GM21367 (cell line): ENCODE measurements at regions not wholly inside any gene's neighbourhood (a gene's known extent, or its start where the extent isn't known, plus 50 kb on each side); places are given as distances from the start of the nearest gene placed in this dataset.
"Not testable (repeated sequence)": the region's sequence is repeated elsewhere in the genome, so short reads cannot be mapped to it uniquely, and the experiment has no call there.

Source experiments
- ATAC-seq: cut with Tn5 transposase; IDR thresholded peaks from one replicate; pipeline ENCODE4 v1.9.1; 2021; ENCODE audit not compliant: unreplicated experiment

- ATAC-seq, result no peak
These were observed 102.6 kb upstream of the BNIP2 start for GRCh38 chr15:59791755-59792154.

GRCh38 chr15:59791079-59791478 is 102.0 kb upstream of the BNIP2 start:
- ATAC-seq, result no peak

- not testable (repeated sequence) for ATAC-seq
These were observed 97.3 kb upstream of the BNIP2 start for GRCh38 chr15:59786466-59786865.

- ATAC-seq, result not testable (repeated sequence)
These were observed 96.9 kb upstream of the BNIP2 start for GRCh38 chr15:59785981-59786380.

GRCh38 chr15:59783774-59784520 is 94.8 kb upstream of the BNIP2 start:
- not testable (repeated sequence) for ATAC-seq

GRCh38 chr15:59779110-59779509 is 90.0 kb upstream of the BNIP2 start:
- no peak for ATAC-seq

GRCh38 chr15:59764775-59765174 is 75.7 kb upstream of the BNIP2 start:
- ATAC-seq, result no peak

- ATAC-seq, result no peak
These were observed 73.4 kb upstream of the BNIP2 start for GRCh38 chr15:59762558-59762957.

GRCh38 chr15:59760256-59760655 is 71.1 kb upstream of the BNIP2 start:
- ATAC-seq, result not testable (repeated sequence)

GRCh38 chr15:59751552-59752413 is 62.7 kb upstream of the BNIP2 start:
- ATAC-seq, result no peak

- ATAC-seq, result no peak
These were observed 57.7 kb upstream of the BNIP2 start for GRCh38 chr15:59746777-59747176.

GRCh38 chr15:59741274-59741906 is 52.3 kb upstream of the BNIP2 start:
- ATAC-seq, result no peak

- ATAC-seq, result no peak
These were observed 50.6 kb upstream of the BNIP2 start for GRCh38 chr15:59739557-59740186.
